ENCODE measurements at regions not wholly inside any gene's neighbourhood (a gene's known extent, or its start where the extent isn't known, plus 50 kb on each side); places are given as distances from the start of the nearest gene placed in this dataset.

GRCh38 chr3:170780955-170781354 is 89.0 kb downstream of the RPL22L1 start:
- DNase-seq (ENCODE audit: low spot score), result no peak

- no peak for DNase-seq (ENCODE audit: low spot score)
Observed at GRCh38 chr3:170780471-170780870, 89.5 kb downstream of the RPL22L1 start.

GRCh38 chr3:170778240-170779217 is 91.5 kb downstream of the RPL22L1 start:
- DNase-seq (ENCODE audit: low spot score), result no peak

- no peak for DNase-seq (ENCODE audit: low spot score)
Observed at GRCh38 chr3:170777564-170777926, 92.5 kb downstream of the RPL22L1 start.

GRCh38 chr3:170776887-170777563 is 93.0 kb downstream of the RPL22L1 start:
- DNase-seq (ENCODE audit: low spot score), result no peak

GRCh38 chr3:170773682-170774425 is 96.1 kb downstream of the RPL22L1 start:
- no peak for DNase-seq (ENCODE audit: low spot score)

- DNase-seq (ENCODE audit: low spot score), result no peak
Observed at GRCh38 chr3:170772175-170772574, 97.8 kb downstream of the RPL22L1 start.

GRCh38 chr3:170768334-170768801 is 101.6 kb downstream of the RPL22L1 start:
- no peak for DNase-seq (ENCODE audit: low spot score)

- DNase-seq (ENCODE audit: low spot score), result no peak
Observed at GRCh38 chr3:170767576-170767941, 102.4 kb downstream of the RPL22L1 start.

GRCh38 chr3:170766823-170767575 is 103.0 kb downstream of the RPL22L1 start:
- DNase-seq (ENCODE audit: low spot score), result no peak

- no peak for DNase-seq (ENCODE audit: low spot score)
Observed at GRCh38 chr3:170766253-170766652, 103.7 kb downstream of the RPL22L1 start.

GRCh38 chr3:170765419-170766078 is 104.4 kb downstream of the RPL22L1 start:
- no peak for DNase-seq (ENCODE audit: low spot score)

- no peak for DNase-seq (ENCODE audit: low spot score)
Observed at GRCh38 chr3:170764017-170764416, 106.0 kb downstream of the RPL22L1 start.

- DNase-seq (ENCODE audit: low spot score), result no peak
Observed at GRCh38 chr3:170762064-170762463, 107.9 kb downstream of the RPL22L1 start.

GRCh38 chr3:170761103-170761502 is 108.9 kb downstream of the RPL22L1 start:
- no peak for DNase-seq (ENCODE audit: low spot score)

- no peak for DNase-seq (ENCODE audit: low spot score)
Observed at GRCh38 chr3:170760174-170760526, 109.8 kb downstream of the RPL22L1 start.

GRCh38 chr3:170759511-170760173 is 110.4 kb downstream of the RPL22L1 start:
- DNase-seq (ENCODE audit: low spot score), result no peak

GRCh38 chr3:170757038-170757437 is 113.0 kb downstream of the RPL22L1 start:
- no peak for DNase-seq (ENCODE audit: low spot score)

- DNase-seq (ENCODE audit: low spot score), result no peak
Observed at GRCh38 chr3:170754311-170754693, 115.7 kb downstream of the RPL22L1 start.

GRCh38 chr3:170753421-170754310 is 116.3 kb downstream of the RPL22L1 start:
- DNase-seq (ENCODE audit: low spot score), result peak; percentile 3
